Endothelial cell of umbilical vein (primary cell): ENCODE measurements at regions not wholly inside any gene's neighbourhood (a gene's known extent, or its start where the extent isn't known, plus 50 kb on each side); places are given as distances from the start of the nearest gene placed in this dataset.

Experiments used
- BruUV-seq: library from RNA; stranded (reverse); fragments of 400-500 nt; replicated peaks from 2 replicates; lab custom pipeline; 2021; lab: Mats Ljungman, UMichigan
- CTCF ChIA-PET: fragments of 300-600, 350-600 bp; sonication (Branson Sonifier 250); formaldehyde crosslinking; loops from one replicate; lab custom pipeline; 2021; ENCODE audit warnings: antibody characterized with exemption, inconsistent platforms; lab: Charles Lee
- POLR2A ChIA-PET: fragments of 300-600, 350-600 bp; sonication (Branson Sonifier 250); formaldehyde crosslinking; loops from one replicate; lab custom pipeline; 2021; ENCODE audit warnings: antibody characterized with exemption, inconsistent platforms; lab: Charles Lee
- DNase-seq: peaks from one replicate; pipeline ENCODE4 v3.0.0-alpha.2; 2011; ENCODE audit warnings: low read depth, low spot score
- FAIRE-seq: peaks from 2 replicates; lab custom pipeline; 2011; peaks lifted over from hg19 to GRCh38; lab: Jason Lieb, UNC
- H2AFZ ChIP-seq: 2 replicates; pipeline ENCODE4 v1.6.0; 2012; ENCODE audit warnings: low read depth, low read length, control low read depth, inconsistent platforms
- H3K27ac ChIP-seq: 2 replicates; pipeline ENCODE4 v1.5.1; 2011; ENCODE audit warnings: low read depth, mild to moderate bottlenecking, control low read depth, low read length, moderate library complexity; ENCODE audit not compliant: insufficient read depth
- H3K27me3 ChIP-seq, 2 experiments: 2 replicates each; pipeline versions ENCODE4 v1.6.0 to v1.6.1; 2011; ENCODE audit warnings: low read length in 2 of 2, mixed read lengths in 1 of 2; ENCODE audit not compliant: control insufficient read depth in 2 of 2, insufficient read depth in 2 of 2
- H3K36me3 ChIP-seq, 2 experiments: 2 replicates in 1 of 2; 3 replicates in 1 of 2; pipeline ENCODE4 v1.5.1; 2011; ENCODE audit warnings: low read length in 2 of 2, mild to moderate bottlenecking in 1 of 2, moderate library complexity in 1 of 2; ENCODE audit not compliant: control insufficient read depth in 2 of 2, insufficient read depth in 2 of 2; ENCODE audit errors: extremely low read depth in 1 of 2
- H3K4me1 ChIP-seq: 3 replicates; pipeline ENCODE4 v1.5.1; 2011; ENCODE audit warnings: mild to moderate bottlenecking, low read length; ENCODE audit not compliant: control insufficient read depth, insufficient read depth; ENCODE audit errors: extremely low read depth
- H3K4me2 ChIP-seq: 2 replicates; pipeline ENCODE4 v1.6.1; 2011; ENCODE audit warnings: low read length, control low read depth, mixed read lengths; ENCODE audit not compliant: insufficient read depth
- H3K4me3 ChIP-seq, 3 experiments: fragments of 200-600 bp in 1 of 3; sonication (generic), shearing (Covaris generic) in 1 of 3; replicated peaks in 1 of 3; 2 replicates each; pipeline ENCODE4 v1.5.1; 2011 to 2016; ENCODE audit warnings: control low read depth in 3 of 3, low read length in 3 of 3, mild to moderate bottlenecking in 2 of 3, inconsistent platforms in 1 of 3, low read depth in 1 of 3, moderate library complexity in 1 of 3; ENCODE audit not compliant: insufficient read depth in 1 of 3
- H3K79me2 ChIP-seq: 2 replicates; pipeline ENCODE4 v1.6.0; 2012; ENCODE audit warnings: low read length, inconsistent platforms; ENCODE audit not compliant: control insufficient read depth, insufficient read depth
- H3K9ac ChIP-seq: replicated peaks from 2 replicates; pipeline ENCODE3; 2011; ENCODE audit warnings: low read length, control low read depth; ENCODE audit not compliant: insufficient read depth; ENCODE audit errors: extremely low read depth
- H3K9me1 ChIP-seq: replicated peaks from 3 replicates; pipeline ENCODE4 v1.6.0; 2011; ENCODE audit warnings: mild to moderate bottlenecking, low read length; ENCODE audit not compliant: control insufficient read depth, insufficient read depth; ENCODE audit errors: extremely low read depth
- H3K9me3 ChIP-seq: replicated peaks from 2 replicates; pipeline ENCODE4 v1.5.1; 2012; ENCODE audit warnings: low read length, inconsistent platforms; ENCODE audit not compliant: control insufficient read depth, insufficient read depth
- H4K20me1 ChIP-seq: replicated peaks from 2 replicates; pipeline ENCODE3; 2011; ENCODE audit warnings: mild to moderate bottlenecking, low read length; ENCODE audit not compliant: control insufficient read depth, insufficient read depth; ENCODE audit errors: extremely low read depth
- EZH2 ChIP-seq: IDR thresholded peaks from 2 replicates; pipeline ENCODE4 v1.6.1; 2012; ENCODE audit warnings: borderline replicate concordance, low read depth, mild to moderate bottlenecking, moderate library complexity, low read length, inconsistent platforms; ENCODE audit not compliant: severe bottlenecking
- FOS ChIP-seq: IDR thresholded peaks from 2 replicates; pipeline ENCODE4 v1.6.1; 2011; ENCODE audit warnings: mild to moderate bottlenecking, low read length, moderate library complexity, borderline replicate concordance; ENCODE audit not compliant: insufficient read depth
- GATA2 ChIP-seq: IDR thresholded peaks from 2 replicates; pipeline ENCODE4 v1.7.0; 2011; ENCODE audit warnings: low read depth, mild to moderate bottlenecking, moderate library complexity, mixed read lengths, low read length; ENCODE audit not compliant: insufficient read length, insufficient read depth
- JUN ChIP-seq: IDR thresholded peaks from 2 replicates; pipeline ENCODE4 v1.6.1; 2011; ENCODE audit warnings: borderline replicate concordance, low read depth; ENCODE audit not compliant: insufficient read length, insufficient read depth
- MYC ChIP-seq: IDR thresholded peaks from one replicate; pipeline ENCODE4 v1.6.1; 2011; ENCODE audit warnings: mild to moderate bottlenecking, low read depth, low read length
- POLR2A ChIP-seq: IDR thresholded peaks from 2 replicates; pipeline ENCODE4 v1.6.1; 2012; ENCODE audit warnings: low read depth, mild to moderate bottlenecking, control low read depth, low read length
- POLR2AphosphoS5 ChIP-seq: IDR thresholded peaks from 2 replicates; pipeline ENCODE4 v1.6.1; 2012; ENCODE audit warnings: low read depth, mild to moderate bottlenecking, control low read depth, low read length, moderate library complexity; ENCODE audit not compliant: insufficient read depth
- dilution Hi-C: fragments of 300-500 bp; cut with MboI; formaldehyde crosslinking; loops from one replicate; pipeline ENCODE4 v1.15.0; 2019; ENCODE audit warnings: low sequenced_read_pairs; ENCODE audit not compliant: extremely low pct_ligation_motif_present
- intact Hi-C: fragments of 100-400 bp; cut with micrococcal nuclease; formaldehyde crosslinking; loops from one replicate; pipeline ENCODE4 v1.10.0; 2022
- TF ChIP-seq, protein P1 (sequence below), 2 donors: IDR thresholded peaks; 1 replicate in 1 of 2; 2 replicates in 1 of 2; pipeline ENCODE4 v1.5.1; 2011; ENCODE audit warnings: low read length in 2 of 2, mild to moderate bottlenecking in 2 of 2, moderate library complexity in 2 of 2, control low read depth in 1 of 2, inconsistent platforms in 1 of 2, low read depth in 1 of 2; ENCODE audit not compliant: insufficient read depth in 1 of 2; ENCODE audit errors: extremely low read depth in 1 of 2
- TF ChIP-seq, protein P2 (sequence below): IDR thresholded peaks from 2 replicates; pipeline ENCODE4 v1.6.1; 2011; ENCODE audit not compliant: insufficient read depth, insufficient read length

DNA sequence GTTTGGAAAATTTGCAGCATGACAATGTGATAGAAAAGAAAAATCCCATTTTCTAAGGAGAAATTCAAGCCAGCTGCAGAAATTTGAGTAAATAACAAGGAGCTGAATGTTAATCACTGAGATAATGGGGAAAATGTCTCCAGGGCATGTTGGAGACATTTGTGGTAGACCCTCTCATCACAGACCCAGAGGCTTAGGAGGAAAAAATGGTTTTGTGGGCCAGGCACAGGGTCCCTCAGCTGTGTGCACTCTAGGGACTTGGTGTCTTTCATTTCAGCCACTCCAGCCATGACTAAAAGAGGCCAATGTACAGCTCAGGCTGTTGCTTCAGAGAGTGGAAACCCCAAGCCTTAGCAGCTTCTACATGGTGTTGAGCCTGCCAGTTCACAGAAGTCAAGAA lies 111.4 kb upstream of the SYT10 start:
- H4K20me1 ChIP-seq, result no peaks in the 10 kb centered on the region
- dilution Hi-C loops (no loop called here), intact Hi-C loops (no loop called here)
- ChIA-PET POLR2A (no interaction called here), CTCF (no interaction called here)
- H3K9me1 ChIP-seq, result no peaks in the 10 kb centered on the region
- no peaks in the 10 kb centered on the region for H3K36me3 ChIP-seq
- no peak overlapping the region for H3K4me3 ChIP-seq
- H2AFZ ChIP-seq, result no peak overlapping the region
- no TSS peak for BruUV-seq
- TF ChIP-seq MYC (no peak), EZH2 (no peak)
- TF ChIP-seq, protein P1, sequence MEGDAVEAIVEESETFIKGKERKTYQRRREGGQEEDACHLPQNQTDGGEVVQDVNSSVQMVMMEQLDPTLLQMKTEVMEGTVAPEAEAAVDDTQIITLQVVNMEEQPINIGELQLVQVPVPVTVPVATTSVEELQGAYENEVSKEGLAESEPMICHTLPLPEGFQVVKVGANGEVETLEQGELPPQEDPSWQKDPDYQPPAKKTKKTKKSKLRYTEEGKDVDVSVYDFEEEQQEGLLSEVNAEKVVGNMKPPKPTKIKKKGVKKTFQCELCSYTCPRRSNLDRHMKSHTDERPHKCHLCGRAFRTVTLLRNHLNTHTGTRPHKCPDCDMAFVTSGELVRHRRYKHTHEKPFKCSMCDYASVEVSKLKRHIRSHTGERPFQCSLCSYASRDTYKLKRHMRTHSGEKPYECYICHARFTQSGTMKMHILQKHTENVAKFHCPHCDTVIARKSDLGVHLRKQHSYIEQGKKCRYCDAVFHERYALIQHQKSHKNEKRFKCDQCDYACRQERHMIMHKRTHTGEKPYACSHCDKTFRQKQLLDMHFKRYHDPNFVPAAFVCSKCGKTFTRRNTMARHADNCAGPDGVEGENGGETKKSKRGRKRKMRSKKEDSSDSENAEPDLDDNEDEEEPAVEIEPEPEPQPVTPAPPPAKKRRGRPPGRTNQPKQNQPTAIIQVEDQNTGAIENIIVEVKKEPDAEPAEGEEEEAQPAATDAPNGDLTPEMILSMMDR (IDR thresholded peaks at IDR 0.05; ENCODE audit: extremely low read depth in 1 of 2, insufficient read depth in 1 of 2, low read depth in 1 of 2, low read length in 2 of 2), result no peak
- H3K4me1 ChIP-seq, result no peaks in the 10 kb centered on the region
- no peaks in the 10 kb centered on the region for H3K79me2 ChIP-seq
- no peaks in the 10 kb centered on the region for H3K9me3 ChIP-seq
- DNase-seq (no peak), FAIRE-seq (no peak)
- H3K27me3 ChIP-seq, result no peaks in the 10 kb centered on the region
- H3K27ac ChIP-seq, result no peak overlapping the region
- no peak overlapping the region for H3K4me2 ChIP-seq
- H3K9ac ChIP-seq, result no peak overlapping the region

DNA sequence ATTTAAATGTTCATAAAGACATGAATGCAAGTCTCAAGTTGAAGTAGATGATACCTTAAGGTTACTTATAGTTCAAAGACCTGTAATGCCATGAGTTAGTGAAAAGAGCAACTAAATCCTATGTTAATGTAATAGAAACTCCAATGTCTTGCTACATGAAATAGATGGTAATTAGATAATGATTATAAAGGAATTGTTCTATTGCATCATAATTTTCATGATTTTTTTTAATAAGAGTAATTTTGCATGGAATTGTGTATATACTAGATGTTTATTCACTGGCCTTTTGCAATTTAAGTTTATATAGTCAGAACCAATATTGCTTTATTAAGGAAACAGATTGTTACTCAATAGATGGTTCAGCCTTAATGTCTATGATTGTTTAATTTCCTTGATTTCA lies 115.5 kb upstream of the SYT10 start:
- no peaks in the 10 kb centered on the region for H3K36me3 ChIP-seq
- no peaks in the 10 kb centered on the region for H3K27me3 ChIP-seq
- intact Hi-C loops (no loop called here), dilution Hi-C loops (no loop called here)
- CTCF ChIA-PET, result no interaction called here
- no peak for FAIRE-seq
- TF ChIP-seq FOS, result no peak
- TF ChIP-seq, protein P2, sequence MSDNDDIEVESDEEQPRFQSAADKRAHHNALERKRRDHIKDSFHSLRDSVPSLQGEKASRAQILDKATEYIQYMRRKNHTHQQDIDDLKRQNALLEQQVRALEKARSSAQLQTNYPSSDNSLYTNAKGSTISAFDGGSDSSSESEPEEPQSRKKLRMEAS, result no peak
- TF ChIP-seq, protein P1 (IDR thresholded peaks at IDR 0.05; ENCODE audit: extremely low read depth in 1 of 2, insufficient read depth in 1 of 2, low read depth in 1 of 2, low read length in 2 of 2), result no peak
- no peak for TF ChIP-seq POLR2AphosphoS5
- TF ChIP-seq GATA2, result no peak
- TF ChIP-seq POLR2A, result no peak
- no peak for TF ChIP-seq MYC
- TF ChIP-seq JUN, result no peak
- TF ChIP-seq EZH2, result no peak
- H2AFZ ChIP-seq, result no peak overlapping the region
- POLR2A ChIA-PET, result no interaction called here
- no peak for DNase-seq
- H3K4me1 ChIP-seq, result no peaks in the 10 kb centered on the region
- H3K9ac ChIP-seq, result no peak overlapping the region
- no peaks in the 10 kb centered on the region for H3K9me3 ChIP-seq
- BruUV-seq, result no TSS peak
- H3K27ac ChIP-seq, result no peak overlapping the region
- H4K20me1 ChIP-seq, result no peaks in the 10 kb centered on the region
- no peak overlapping the region for H3K4me3 ChIP-seq
- H3K4me2 ChIP-seq, result no peak overlapping the region
- H3K79me2 ChIP-seq, result no peaks in the 10 kb centered on the region
- H3K9me1 ChIP-seq, result no peaks in the 10 kb centered on the region
